Mucosa of gallbladder (tissue), 1 donor: ENCODE measurements at regions not wholly inside any gene's neighbourhood (a gene's known extent, or its start where the extent isn't known, plus 50 kb on each side); places are given as distances from the start of the nearest gene placed in this dataset.
"Not testable (repeated sequence)": the region's sequence is repeated elsewhere in the genome, so short reads cannot be mapped to it uniquely, and the experiment has no call there.

Experiments used
- DNase-seq: peaks from one replicate; pipeline ENCODE4 v3.0.0-alpha.2; 2020; ENCODE audit warnings: low spot score
- donor health status: DM: no; HTN: no; CAD: no.

DNA sequence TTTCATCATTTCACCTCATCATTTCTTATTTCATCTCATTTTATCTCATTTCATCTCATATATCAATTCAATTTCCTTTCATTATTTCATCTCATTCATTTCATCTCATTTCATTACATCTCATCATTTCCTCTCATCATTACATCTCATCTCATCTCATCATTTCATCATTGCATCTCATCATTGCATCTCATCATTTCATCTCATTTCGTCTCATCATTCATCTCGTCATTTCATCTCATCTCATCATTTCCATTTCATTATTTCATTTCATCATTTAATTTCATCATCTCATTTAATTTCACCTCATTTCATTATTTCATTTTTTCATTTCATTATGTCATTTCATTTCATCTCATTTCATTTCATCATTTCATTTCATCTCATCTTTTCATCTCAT, 168.5 kb upstream of the FAM72C start:
- not testable (repeated sequence) for DNase-seq

DNA sequence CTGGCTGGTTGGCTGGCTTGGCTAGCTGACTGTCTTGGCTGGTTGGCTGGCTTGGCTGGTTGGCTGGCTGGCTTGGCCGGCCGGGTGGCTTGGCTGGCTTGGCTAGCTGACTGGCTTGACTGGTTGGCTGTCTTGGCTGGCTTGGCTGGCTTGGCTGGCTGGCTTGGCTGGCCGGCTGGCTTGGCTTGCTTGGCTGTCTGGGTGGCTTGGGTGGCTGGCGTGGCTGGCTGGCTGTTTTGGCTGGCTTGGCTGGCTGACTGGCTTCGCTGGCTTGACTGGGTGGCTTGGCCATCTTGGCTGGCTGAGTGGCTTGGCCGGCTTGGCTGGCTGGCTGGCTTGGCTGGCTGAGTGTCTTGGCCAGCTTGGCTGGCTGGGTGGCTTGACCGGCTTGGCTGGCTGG, 133.2 kb upstream of the FAM72C start:
- peak; percentile 5 for DNase-seq

DNA sequence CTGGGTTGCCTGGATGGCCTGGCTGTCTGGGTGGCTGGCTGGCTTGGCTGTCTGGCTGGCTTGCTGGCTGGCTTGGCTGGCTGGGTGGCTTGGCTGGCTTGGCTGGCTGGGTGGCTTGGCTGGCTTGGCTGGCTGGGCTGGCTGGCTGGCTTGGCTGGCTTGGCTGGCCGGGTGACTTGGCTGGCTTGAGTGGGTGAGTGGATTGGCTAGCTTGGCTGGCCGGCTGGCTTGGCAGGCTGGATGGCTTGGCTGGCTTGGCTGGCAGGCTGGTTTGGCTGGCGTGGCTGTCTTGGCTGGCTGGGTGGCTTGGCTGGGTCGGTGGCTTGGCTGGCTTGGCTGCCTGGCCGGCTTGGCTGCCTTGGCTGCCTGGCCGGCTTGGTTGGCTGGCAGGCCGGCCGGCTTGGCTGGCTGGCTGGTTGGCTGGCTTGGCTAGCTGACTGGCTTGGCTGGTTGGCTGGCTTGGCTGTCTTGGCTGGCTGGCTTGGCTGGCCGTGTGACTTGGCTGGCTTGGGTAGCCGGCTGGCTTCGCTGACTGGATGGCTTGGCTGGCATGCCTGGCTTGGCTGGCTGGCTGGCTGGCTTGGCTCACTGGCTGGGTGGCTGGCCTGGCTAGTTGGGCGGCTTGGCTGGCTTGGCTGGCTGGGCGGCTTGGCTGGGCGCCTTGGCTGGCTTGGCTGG, 132.4 kb upstream of the FAM72C start:
- peak; percentile 71 for DNase-seq

DNA sequence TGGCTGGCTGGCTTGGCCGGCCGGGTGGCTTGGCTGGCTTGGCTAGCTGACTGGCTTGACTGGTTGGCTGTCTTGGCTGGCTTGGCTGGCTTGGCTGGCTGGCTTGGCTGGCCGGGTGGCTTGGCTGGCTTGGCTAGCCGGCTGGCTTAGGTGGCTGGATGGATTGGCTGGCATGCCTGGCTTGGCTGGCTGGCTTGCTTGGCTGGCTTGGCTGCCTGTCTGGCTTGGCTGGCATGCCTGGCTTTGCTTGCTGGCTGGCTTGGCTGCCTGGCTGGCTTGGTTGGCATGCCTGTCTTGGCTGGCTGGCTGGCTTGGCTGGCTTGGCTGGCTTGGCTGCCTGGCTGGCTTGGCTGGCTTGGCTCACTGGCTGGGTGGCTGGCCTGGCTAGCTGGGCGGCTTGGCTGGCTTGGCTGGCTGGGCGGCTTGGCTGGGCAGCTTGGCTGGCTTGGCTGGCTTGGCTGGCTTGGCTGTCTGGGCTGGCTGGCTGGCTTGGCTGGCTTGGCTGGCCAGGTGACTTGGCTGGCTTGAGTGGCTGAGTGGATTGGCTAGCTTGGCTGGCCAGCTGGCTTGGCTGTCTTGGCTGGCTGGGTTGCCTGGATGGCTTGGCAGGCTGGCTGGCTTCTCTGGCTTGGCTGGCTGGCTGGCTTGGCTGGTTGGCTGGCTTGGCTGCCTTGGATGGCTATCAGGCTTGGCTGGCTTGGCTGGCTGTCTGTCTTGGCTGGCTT, 131.5 kb upstream of the FAM72C start:
- peak; percentile 75 for DNase-seq

DNA sequence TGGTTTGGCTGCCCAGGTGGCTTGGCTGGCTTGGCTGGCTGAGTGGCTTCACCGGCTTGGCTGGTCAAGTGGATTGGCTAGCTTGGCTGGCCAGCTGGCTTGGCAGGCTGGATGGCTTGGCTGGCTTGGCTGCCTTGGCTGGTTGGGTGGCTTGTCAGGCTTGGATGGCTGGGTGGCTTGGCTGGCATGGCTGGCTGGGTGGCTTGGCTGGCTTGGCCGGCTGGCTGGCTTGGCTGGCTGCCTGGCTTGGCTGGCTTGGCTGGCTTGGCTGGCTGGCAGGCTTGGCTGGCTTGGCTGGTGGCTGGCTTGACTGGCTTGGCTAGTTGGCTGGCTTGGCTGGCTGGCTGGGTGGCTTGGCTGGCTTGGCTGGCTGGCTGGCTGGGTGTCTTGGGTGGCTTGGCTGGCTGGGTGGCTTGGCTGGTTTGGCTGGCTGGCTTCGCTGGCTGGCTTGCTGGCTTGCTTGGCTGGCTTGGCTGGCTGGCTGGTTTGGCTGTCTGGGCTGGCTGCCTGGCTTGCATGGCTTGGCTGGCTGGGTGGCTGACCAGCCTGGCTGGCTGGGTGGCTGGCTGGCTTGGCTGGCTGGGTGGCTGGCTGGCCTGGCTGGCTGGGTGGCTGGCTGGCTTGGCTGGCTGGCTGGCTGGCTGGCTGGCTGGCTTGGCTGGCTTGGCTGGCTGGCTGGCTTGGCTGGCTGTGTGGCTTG, 130.4 kb upstream of the FAM72C start:
- peak; percentile 33 for DNase-seq

DNA sequence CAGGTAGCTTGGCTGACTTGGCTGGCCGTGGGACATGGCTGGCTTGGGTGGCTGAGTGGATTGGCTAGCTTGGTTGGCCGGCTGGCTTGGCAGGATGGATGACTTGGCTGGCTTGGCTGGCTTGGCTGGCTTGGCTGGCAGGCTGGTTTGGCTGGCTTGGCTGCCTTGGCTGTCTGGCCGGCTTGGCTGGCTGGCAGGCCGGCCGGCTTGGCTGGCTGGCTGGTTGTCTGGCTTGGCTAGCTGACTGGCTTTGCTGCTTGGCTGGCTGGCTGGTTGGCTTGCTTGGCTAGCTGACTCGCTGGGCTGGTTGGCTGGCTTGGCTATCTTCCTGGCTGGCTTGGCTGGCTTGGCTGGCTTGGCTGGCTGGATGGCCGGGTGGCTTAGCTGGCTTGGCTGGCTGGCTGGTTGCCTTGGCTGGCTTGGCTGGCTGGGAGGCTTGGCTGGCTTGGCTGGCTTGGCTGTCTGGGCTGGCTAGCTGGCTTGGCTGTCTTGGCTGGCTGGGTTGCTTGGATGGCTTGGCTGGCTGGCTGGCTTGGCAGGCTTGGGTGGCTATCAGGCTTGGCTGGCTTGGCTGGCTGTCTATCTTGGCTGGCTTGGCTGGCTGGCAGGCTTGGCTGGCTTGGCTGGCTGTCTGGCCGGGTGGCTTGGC, 129.7 kb upstream of the FAM72C start:
- DNase-seq, result peak; percentile 23

- DNase-seq, result not testable (repeated sequence)
These were observed 105.5 kb upstream of the FAM72C start for GRCh38 chr1:144077167-144077841.

- not testable (repeated sequence) for DNase-seq
These were observed 104.9 kb upstream of the FAM72C start for GRCh38 chr1:144076646-144077045.

DNA sequence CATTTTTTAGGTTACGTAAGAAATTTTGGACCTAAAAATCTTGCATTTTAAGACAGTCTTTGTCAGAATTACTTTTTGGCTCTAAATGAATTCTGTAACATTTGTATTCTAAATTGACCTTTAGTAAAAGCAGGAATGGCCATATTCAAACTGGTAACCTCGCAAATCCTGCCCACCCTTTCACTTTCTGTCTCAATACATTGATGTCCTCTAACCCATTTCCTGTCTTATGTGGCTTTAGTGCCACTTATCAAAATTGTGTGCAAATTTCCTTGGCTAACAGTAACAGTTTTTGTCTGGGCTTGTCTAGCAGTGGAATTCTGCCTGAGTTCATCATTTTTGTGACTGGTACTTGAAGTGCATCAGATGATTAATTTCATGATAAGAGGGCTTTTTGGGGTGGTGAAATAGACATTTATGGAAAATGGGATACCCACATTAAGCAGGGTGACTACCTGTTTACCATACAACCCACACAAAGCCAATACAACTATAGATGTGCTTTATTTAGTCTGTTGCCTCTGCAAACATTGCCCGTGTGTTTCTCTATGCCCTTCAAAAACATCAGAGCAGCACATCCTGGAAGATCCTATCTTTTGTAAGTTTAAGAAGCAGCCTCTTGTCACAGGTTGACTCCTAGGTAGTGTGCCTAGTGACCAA, 98.7 kb upstream of the FAM72C start:
- not testable (repeated sequence) for DNase-seq

- not testable (repeated sequence) for DNase-seq
These were observed 95.3 kb upstream of the FAM72C start for GRCh38 chr1:144067042-144067441.

DNA sequence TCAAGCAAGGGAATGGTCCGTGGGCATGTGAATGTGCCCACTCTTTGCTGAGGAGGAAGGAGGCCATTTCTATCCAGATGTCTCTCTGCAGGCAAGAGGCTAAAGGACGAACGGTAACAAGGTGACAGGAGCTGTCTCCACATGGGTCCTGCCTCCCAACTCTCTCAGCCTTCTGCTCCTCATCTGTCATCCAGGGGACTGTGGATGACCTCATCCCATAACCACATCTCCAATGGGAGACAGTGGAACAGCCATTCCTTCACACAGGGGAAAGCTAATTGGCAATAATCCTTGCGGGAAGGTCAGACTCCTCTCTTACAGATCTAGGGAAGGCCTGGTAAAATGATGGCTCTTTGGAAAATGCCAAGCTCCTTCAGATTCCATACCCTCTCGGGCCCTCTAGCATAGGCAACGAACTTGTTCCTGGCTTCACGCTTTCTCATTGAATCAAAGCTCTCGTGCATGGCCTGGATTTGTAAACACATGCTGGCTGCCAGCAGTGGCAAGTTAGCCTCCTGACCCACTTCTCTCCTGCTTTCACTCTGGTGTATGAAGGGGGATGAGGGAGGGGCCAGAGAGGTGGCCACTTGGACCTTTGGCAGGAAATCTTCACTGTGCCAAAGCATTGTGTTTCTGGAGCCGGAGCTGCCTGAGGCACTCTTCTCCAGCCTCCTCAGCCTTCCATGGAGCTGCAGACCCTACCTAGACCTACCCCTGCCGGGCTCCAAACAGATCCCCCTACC, 94.5 kb upstream of the FAM72C start:
- DNase-seq, result not testable (repeated sequence)

DNA sequence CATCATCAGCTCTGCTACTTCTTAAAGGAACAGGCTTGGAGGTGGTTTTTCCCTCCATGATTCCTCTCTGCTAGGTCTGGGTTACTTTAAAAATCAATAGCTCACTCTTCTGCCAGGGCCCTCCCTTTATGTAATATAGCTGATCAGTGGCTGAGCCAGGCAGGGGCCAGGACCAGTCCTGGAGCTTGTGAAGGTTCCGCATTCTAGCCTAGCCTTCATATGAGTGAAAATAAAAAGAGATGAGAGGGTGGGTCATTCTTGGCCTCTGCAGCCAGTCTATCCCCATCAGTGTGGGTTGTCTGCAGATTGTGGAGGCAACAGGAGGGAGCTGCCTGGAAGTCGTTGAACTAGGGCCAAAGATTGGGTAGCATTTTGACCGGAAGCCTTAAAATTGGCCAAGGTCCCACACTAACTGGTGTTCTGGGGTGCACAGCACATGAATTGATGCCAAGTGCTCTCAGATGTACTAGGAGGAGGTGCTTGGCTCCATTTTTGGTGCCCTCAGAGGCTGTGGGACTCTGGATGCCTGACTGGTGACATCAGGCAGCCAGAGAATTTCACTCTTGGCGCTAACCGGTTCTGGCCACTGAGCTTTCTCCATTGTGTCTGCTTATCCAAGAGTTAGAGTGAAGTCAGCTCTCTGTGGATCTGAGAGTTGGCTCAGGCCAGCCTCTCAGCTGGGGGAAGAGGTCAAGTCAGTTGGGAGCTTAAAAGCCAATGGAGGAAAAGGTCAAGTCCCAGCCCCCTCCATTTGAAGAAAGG, 93.7 kb upstream of the FAM72C start:
- not testable (repeated sequence) for DNase-seq

DNA sequence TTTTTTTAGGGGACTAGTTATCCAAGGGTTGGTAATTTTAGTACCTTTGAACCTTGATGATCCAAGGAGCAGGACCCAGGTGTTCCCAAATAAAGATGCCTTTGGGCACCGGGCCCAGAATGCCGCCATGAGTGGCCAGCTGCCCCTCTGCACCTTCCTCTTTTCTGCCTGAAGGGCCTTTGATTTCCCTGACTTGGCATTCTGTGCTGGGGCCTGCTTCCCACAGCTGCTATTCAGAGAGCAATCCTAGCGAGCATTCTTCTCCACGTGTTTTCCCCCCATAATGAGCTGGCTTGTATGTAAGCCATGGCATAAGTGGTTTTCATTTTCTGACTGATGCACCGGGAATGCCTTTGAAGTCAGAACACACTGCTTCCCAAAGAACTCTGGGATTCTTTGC, 77.6 kb upstream of the FAM72C start:
- DNase-seq, result not testable (repeated sequence)

DNA sequence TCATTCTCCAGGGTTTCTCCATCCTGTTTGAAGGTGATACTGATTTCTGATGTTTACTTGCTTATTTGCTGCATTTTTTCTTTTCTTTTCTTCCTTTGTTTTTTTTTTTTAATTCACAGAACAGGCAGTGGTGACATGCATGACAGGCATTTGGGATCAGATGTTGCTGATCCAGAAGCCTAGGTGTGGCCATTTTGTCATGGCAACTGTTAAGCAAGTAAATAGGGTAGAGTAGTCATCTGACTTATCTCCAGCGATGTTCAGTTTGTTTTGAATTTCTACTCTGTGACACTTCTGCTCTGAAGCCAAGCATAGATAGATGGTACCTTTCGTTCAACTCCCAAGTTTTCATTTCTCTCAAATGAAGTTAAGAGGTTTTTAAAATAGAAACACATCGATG, 74.9 kb upstream of the FAM72C start:
- DNase-seq, result not testable (repeated sequence)

DNA sequence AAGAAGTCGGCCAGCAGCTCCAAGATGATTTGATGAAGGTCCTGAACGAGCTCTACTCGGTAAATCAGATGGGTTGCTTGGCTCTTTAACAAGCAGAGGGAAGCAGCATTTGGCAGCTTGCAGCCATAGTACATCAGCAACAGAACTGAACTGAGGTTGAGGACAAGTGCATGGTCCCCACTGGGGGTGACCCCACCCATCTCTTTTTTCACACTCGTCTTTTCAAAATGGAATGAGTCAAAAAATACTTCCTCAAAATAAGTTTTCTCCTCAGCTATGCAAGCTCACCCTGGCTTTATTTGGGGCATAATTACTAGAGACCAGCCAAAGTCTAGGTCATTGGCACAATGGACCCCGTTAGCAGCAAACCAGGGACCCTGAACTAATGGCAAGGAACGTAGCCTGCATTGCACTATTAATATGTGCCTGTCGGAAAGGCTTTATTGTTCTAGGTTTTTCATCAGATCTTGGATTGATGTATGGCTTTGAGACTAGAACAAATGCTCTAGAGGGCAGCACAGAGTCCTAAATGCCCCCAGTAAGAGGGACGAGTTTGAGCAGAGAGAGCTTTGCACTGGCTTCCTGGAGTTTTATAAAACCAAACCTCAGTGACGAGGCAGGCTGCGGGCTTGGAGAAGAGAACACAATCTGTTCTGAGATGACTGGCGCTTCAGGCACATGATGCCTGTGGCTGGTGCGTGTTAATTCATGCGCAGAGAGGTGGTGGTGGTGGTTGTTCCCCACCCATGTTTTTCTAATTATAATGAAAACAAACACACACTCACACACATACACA, 74.2 kb upstream of the FAM72C start:
- not testable (repeated sequence) for DNase-seq

DNA sequence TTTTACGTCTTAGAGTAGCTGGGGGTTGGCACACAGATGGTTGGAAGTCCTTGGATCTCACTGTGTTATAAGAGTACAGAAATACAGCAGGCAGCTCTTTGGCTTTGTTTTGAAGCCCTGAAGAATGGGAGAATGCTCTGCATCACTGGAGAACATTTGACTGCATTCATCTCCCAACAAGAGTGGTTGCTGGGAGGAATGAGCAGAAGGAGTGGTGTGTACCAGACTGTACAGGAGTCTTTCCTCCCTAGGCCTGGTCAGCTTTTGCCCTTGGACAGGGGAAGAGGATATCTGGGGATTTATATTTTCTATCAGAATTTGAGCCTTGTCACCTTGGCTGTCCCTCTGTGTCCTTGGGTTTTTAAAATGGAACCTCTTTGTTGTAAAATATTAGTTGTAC, 70.5 kb upstream of the FAM72C start:
- not testable (repeated sequence) for DNase-seq

DNA sequence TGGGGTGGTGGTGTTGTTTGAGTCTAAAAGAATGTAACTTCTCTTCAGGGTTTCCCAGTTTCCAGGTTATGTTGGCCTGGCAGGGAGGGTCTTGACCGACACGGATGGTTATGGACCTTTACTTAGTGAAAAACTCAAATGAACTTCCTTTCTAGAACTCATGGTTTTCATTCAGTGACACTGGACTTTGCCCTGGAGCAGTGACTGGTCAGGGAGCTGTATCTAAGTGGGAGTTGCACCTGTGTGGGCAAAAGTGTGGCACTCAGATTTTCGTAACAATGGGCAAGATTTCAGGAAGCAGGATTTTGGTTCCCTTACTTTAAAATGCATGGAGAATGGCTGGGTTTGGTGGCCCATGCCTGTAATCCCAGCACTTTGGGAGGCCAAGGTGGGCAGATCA, 68.5 kb upstream of the FAM72C start:
- not testable (repeated sequence) for DNase-seq

DNA sequence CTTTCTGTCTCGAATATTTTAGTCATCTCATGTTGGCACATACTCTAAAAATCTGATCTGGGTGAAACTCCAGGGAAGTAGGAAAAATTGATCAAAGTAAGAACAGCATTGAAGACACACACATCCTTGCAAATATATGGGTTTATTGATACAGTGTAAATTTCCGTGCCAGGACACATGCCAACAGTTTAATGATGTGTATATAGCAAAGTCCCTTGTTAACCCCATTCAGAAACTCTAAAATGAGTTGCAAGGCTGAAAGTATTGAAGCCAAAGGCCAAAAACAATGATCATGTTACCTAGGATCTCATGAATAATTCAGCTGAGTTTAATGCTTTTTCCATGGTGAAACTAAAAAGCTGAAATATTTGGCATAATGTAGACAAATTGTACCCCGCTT, 62.3 kb upstream of the FAM72C start:
- DNase-seq, result not testable (repeated sequence)

DNA sequence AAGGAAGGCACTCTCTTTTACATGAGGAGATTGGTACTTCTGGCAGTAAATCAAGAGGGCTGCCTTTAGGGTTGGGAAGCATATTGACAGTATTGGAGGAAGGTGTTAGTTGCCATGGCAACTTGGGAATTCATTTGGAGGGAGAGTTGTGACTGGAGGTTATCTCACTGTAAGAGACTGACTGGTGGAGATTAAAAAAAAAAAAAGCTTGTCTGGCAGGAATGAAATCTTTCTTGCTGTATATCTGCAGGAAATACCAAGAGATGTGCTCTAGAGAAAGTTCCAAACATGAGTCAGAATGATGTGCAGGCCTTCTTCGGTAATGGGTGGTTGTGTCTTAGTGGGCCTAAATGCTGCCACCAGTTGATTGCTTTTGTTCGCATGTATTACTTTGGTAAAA, 59.8 kb upstream of the FAM72C start:
- not testable (repeated sequence) for DNase-seq
